NCI-H460 (cell line): ENCODE measurements at regions not wholly inside any gene's neighbourhood (a gene's known extent, or its start where the extent isn't known, plus 50 kb on each side); places are given as distances from the start of the nearest gene placed in this dataset.

Experiments used
- DNase-seq: peaks from one replicate; pipeline ENCODE4 v3.0.0-alpha.2; 2016; ENCODE audit warnings: low read depth; ENCODE audit errors: extremely low read depth

- DNase-seq: peak; percentile 53
Observed at GRCh38 chr9:14433351-14434157, 119.6 kb upstream of the NFIB start.

GRCh38 chr9:14432666-14433350 lies 118.9 kb upstream of the NFIB start:
- no peak for DNase-seq

- peak; percentile 48 for DNase-seq
Observed at GRCh38 chr9:14428781-14429230, 114.9 kb upstream of the NFIB start.

- DNase-seq: no peak
Observed at GRCh38 chr9:14427419-14427818, 113.5 kb upstream of the NFIB start.

GRCh38 chr9:14424983-14425382 lies 111.0 kb upstream of the NFIB start:
- no peak for DNase-seq

GRCh38 chr9:14424289-14424688 lies 110.3 kb upstream of the NFIB start:
- DNase-seq: no peak

GRCh38 chr9:14423815-14424261 lies 109.9 kb upstream of the NFIB start:
- DNase-seq: no peak

- DNase-seq: no peak
Observed at GRCh38 chr9:14421291-14421690, 107.3 kb upstream of the NFIB start.

GRCh38 chr9:14418941-14419937 lies 105.3 kb upstream of the NFIB start:
- DNase-seq: no peak

GRCh38 chr9:14418301-14418940 lies 104.5 kb upstream of the NFIB start:
- DNase-seq: no peak

- no peak for DNase-seq
Observed at GRCh38 chr9:14417237-14417636, 103.3 kb upstream of the NFIB start.

- DNase-seq: no peak
Observed at GRCh38 chr9:14415947-14416346, 102.0 kb upstream of the NFIB start.

- no peak for DNase-seq
Observed at GRCh38 chr9:14413812-14414211, 99.9 kb upstream of the NFIB start.

GRCh38 chr9:14412775-14413174 lies 98.8 kb upstream of the NFIB start:
- DNase-seq: no peak

- no peak for DNase-seq
Observed at GRCh38 chr9:14406463-14406862, 92.5 kb upstream of the NFIB start.

- no peak for DNase-seq
Observed at GRCh38 chr9:14405176-14405706, 91.3 kb upstream of the NFIB start.

GRCh38 chr9:14403081-14403480 lies 89.1 kb upstream of the NFIB start:
- no peak for DNase-seq

GRCh38 chr9:14402583-14402982 lies 88.6 kb upstream of the NFIB start:
- no peak for DNase-seq

GRCh38 chr9:14401911-14402310 lies 88.0 kb upstream of the NFIB start:
- DNase-seq: no peak

GRCh38 chr9:14400658-14400995 lies 86.7 kb upstream of the NFIB start:
- peak; percentile 69 for DNase-seq
